ENCODE measurements at regions not wholly inside any gene's neighbourhood (a gene's known extent, or its start where the extent isn't known, plus 50 kb on each side); places are given as distances from the start of the nearest gene placed in this dataset.
A peak's percentile ranks its signal among the peaks of the same experiment; 100 is the strongest.
"Not testable (repeated sequence)": the region's sequence is repeated elsewhere in the genome, so short reads cannot be mapped to it uniquely, and the experiment has no call there.

DNA sequence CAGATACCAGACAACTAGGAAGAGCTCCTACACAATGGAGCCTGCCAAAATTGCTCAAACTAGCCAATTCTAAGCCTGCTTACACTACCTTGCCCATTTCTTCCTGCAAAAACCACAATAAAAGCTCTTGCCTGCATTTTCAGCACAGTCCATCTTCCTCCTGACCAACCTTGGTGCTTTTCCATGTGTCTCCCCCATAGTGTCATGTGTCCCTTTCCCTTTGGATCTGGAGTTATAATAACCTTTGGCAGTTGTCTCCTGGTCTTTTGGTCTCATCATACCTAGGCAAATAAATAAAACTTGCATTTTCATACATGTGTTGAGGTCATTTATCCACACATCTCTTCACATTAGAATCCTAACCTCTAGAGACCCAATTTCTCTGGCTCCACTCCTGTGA, 203.1 kb upstream of the TRPC4 start:
- H3K4me3 ChIP-seq (ENCODE audit: low read depth, low read length), result no peak overlapping the region
- DNase-seq (ENCODE audit: low read depth), result no peak

DNA sequence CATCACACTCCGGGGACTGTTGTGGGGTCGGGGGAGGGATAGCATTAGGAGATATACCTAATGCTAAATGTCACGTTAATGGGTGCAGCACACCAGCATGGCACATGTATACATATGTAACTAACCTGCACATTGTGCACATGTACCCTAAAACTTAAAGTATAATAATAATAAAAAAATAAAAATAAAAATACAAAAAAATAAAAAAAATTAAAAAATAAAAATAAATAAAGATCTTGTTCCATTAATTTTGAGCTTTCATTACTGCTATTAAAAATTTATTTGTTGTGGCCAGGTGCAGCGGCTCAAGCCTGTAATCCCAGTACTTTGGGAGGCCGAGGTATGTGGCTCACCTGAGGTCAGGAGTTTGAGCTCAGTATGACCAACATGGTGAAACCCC, 201.8 kb upstream of the TRPC4 start:
- DNase-seq (ENCODE audit: low read depth); H3K4me3 ChIP-seq (ENCODE audit: low read depth, low read length): not testable (repeated sequence)

More for the DNA sequence above, 203.1 kb upstream of the TRPC4 start:
- TF ChIP-seq, protein P1, sequence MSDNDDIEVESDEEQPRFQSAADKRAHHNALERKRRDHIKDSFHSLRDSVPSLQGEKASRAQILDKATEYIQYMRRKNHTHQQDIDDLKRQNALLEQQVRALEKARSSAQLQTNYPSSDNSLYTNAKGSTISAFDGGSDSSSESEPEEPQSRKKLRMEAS (IDR thresholded peaks at IDR 0.05; ENCODE audit: low read depth, low read length), result no peak
- TF ChIP-seq MYC (IDR thresholded peaks at IDR 0.05; ENCODE audit: low read depth, low read length) (no peak), POLR2A (IDR thresholded peaks at IDR 0.05; ENCODE audit: extremely low read depth, insufficient read length) (no peak)
- TF ChIP-seq, protein P2, sequence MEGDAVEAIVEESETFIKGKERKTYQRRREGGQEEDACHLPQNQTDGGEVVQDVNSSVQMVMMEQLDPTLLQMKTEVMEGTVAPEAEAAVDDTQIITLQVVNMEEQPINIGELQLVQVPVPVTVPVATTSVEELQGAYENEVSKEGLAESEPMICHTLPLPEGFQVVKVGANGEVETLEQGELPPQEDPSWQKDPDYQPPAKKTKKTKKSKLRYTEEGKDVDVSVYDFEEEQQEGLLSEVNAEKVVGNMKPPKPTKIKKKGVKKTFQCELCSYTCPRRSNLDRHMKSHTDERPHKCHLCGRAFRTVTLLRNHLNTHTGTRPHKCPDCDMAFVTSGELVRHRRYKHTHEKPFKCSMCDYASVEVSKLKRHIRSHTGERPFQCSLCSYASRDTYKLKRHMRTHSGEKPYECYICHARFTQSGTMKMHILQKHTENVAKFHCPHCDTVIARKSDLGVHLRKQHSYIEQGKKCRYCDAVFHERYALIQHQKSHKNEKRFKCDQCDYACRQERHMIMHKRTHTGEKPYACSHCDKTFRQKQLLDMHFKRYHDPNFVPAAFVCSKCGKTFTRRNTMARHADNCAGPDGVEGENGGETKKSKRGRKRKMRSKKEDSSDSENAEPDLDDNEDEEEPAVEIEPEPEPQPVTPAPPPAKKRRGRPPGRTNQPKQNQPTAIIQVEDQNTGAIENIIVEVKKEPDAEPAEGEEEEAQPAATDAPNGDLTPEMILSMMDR (IDR thresholded peaks at IDR 0.05; ENCODE audit: low read depth, low read length), result no peak

DNA sequence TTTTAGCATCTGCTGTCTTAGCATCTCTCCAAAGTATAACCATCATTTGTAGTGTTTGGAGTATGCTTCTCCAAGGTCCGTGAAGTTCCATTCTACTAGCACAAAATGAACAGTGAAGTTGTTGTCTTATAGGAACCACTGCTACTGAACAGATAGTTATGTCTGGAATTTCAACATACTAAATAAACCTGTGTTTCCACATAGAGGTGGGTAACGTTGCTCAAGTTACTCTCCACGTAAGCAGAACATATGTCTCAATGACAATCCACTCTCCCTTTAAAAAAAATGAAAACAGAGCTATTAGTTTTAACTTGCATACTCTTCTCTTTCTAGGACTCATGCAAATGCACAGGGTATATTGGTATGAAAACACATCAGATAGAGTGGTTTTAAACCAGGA, 184.3 kb upstream of the TRPC4 start:
- no peak for DNase-seq (ENCODE audit: low read depth)
- TF ChIP-seq, protein P2 (IDR thresholded peaks at IDR 0.05; ENCODE audit: low read depth, low read length), result no peak
- TF ChIP-seq MYC (IDR thresholded peaks at IDR 0.05; ENCODE audit: low read depth, low read length), result no peak
- no peak for TF ChIP-seq POLR2A (IDR thresholded peaks at IDR 0.05; ENCODE audit: extremely low read depth, insufficient read length)
- TF ChIP-seq, protein P1 (IDR thresholded peaks at IDR 0.05; ENCODE audit: low read depth, low read length), result no peak
- H3K4me3 ChIP-seq (ENCODE audit: low read depth, low read length), result no peak overlapping the region

DNA sequence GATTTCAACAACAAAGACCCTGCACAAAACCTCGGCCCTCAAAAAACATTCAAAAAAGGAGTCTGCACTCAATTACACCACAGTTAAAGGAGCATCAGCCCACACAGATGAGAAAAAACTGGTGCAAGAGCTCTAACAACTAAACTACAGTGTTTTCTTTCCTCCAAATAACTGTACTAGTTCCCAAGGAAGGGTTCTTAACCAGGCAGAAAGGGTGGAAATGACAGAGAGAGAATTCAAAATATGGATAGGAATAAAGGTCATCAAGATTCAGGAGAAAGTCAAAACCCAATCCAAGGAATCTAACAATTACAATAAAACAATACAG, 176.4 kb upstream of the TRPC4 start:
- TF ChIP-seq, protein P1 (IDR thresholded peaks at IDR 0.05; ENCODE audit: low read depth, low read length), result no peak
- no peak for TF ChIP-seq POLR2A (IDR thresholded peaks at IDR 0.05; ENCODE audit: extremely low read depth, insufficient read length)
- TF ChIP-seq, protein P2 (IDR thresholded peaks at IDR 0.05; ENCODE audit: low read depth, low read length), result no peak
- no peak for TF ChIP-seq MYC (IDR thresholded peaks at IDR 0.05; ENCODE audit: low read depth, low read length)
- DNase-seq (ENCODE audit: low read depth), result no peak
- H3K4me3 ChIP-seq (ENCODE audit: low read depth, low read length), result no peak overlapping the region

DNA sequence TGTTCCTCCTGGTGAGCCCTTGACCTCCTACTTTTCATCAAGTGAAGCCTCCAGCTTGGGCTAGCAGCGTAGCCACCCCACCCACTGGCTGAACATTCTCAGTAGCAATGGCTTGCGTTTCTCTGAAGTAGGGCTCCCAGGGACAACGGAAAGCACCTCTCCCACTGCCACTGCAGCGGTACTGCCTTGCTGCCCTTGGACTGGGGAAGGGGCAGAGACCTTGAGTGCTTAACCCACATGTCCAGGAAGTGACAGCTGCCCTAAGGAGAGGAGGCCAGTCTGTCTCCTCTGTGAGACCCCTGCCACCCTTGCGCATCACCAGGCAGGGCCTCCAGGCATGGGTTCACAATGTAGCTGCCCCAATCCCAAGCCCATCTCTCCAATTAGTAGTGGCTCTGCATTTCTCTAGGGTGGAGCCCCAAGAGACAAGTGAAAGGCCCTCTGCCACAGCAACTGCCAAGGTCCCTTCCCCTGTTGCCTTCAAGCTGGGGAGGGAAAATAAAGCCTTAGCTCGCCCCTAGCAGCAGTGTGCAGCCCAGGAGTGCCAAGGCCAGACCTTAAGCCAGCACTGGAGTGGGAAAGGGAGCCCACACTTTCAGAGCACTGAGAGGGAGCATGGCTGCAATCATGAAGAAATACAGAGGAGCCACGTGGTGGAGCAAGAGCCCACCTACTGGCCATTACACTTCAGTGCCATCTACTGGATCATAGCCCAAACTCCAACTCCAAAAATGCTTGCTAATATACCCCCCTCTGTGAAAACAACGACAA, 175.9 kb upstream of the TRPC4 start:
- DNase-seq (ENCODE audit: low read depth), result peak; percentile 52
- TF ChIP-seq POLR2A (IDR thresholded peaks at IDR 0.05; ENCODE audit: extremely low read depth, insufficient read length), result no peak
- TF ChIP-seq, protein P2 (IDR thresholded peaks at IDR 0.05; ENCODE audit: low read depth, low read length), result peak; percentile 68
- peak; percentile 88 for TF ChIP-seq MYC (IDR thresholded peaks at IDR 0.05; ENCODE audit: low read depth, low read length)
- TF ChIP-seq, protein P1 (IDR thresholded peaks at IDR 0.05; ENCODE audit: low read depth, low read length), result peak; percentile 93
- H3K4me3 ChIP-seq (ENCODE audit: low read depth, low read length), result no peak overlapping the region

DNA sequence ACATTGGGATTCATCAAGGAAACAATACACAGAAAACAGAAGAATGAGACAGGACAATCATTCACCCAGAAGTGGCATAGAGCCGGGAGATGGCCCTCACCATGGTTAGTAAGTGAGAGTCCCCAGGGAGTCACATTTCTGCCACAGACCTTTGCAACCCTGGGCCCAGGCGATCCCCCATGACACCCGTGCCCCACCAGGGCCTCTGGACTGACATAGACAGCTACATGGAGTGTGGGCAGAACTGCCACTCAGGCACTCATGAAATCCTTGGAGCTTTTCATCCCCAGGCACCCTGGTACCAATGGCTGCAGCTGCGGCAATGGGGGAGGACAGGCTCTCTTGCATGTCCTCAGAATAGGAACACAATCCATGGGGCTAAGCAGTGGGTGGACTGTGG, 174.5 kb upstream of the TRPC4 start:
- TF ChIP-seq, protein P2 (IDR thresholded peaks at IDR 0.05; ENCODE audit: low read depth, low read length), result no peak
- no peak for TF ChIP-seq POLR2A (IDR thresholded peaks at IDR 0.05; ENCODE audit: extremely low read depth, insufficient read length)
- TF ChIP-seq, protein P1 (IDR thresholded peaks at IDR 0.05; ENCODE audit: low read depth, low read length), result no peak
- no peak for TF ChIP-seq MYC (IDR thresholded peaks at IDR 0.05; ENCODE audit: low read depth, low read length)
- no peak for DNase-seq (ENCODE audit: low read depth)
- no peak overlapping the region for H3K4me3 ChIP-seq (ENCODE audit: low read depth, low read length)
